ENCODE measurements at regions not wholly inside any gene's neighbourhood (a gene's known extent, or its start where the extent isn't known, plus 50 kb on each side); places are given as distances from the start of the nearest gene placed in this dataset.

GRCh38 chr3:56902468-56903160 lies 100.9 kb upstream of the ARHGEF3 start:
- no peaks in the 10 kb centered on the region for H3K27me3 ChIP-seq
- H3K4me1 ChIP-seq = peaks cover 0 to 32% (median 0%) of the 10 kb centered on the region in 9 donors
- TF ChIP-seq, protein P1, sequence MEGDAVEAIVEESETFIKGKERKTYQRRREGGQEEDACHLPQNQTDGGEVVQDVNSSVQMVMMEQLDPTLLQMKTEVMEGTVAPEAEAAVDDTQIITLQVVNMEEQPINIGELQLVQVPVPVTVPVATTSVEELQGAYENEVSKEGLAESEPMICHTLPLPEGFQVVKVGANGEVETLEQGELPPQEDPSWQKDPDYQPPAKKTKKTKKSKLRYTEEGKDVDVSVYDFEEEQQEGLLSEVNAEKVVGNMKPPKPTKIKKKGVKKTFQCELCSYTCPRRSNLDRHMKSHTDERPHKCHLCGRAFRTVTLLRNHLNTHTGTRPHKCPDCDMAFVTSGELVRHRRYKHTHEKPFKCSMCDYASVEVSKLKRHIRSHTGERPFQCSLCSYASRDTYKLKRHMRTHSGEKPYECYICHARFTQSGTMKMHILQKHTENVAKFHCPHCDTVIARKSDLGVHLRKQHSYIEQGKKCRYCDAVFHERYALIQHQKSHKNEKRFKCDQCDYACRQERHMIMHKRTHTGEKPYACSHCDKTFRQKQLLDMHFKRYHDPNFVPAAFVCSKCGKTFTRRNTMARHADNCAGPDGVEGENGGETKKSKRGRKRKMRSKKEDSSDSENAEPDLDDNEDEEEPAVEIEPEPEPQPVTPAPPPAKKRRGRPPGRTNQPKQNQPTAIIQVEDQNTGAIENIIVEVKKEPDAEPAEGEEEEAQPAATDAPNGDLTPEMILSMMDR (IDR thresholded peaks at IDR 0.05) = no peak
- H3K36me3 ChIP-seq = no peaks in the 10 kb centered on the region
- H3K9me3 ChIP-seq = no peaks in the 10 kb centered on the region
- WGBS, 2 donors = 96 to 99% methylated on average over 3 of the region's 3 CpGs
- no peak overlapping the region for H3K27ac ChIP-seq
- intact Hi-C loops (cut with DNase I) = no loop called here
- no peak for DNase-seq
- H3K4me3 ChIP-seq = no peak overlapping the region
- ATAC-seq = no peak

DNA sequence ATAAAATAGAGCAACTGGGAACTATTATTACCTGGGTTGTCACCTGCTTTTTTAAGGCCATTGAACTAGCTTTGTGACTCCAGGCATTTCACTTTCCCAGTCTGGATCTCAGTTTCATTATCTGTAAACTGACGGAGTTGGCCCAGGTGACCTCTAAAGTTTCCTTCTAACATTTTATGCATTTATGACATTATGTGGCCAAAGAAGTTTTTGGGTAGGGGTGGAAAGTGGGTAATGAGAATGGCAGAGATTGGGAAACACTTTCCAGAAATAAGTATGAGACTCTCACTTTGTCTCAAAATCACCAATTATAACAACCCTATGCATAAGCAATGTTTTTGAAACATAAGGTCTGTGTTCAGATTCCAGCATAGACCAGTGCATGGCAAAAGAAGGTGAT lies 99.1 kb upstream of the ARHGEF3 start:
- Histone ChIP-seq H3K36me3 (no peaks in the 10 kb centered on the region), H3K27me3 (no peaks in the 10 kb centered on the region), H3K4me1 (peaks cover 0 to 32% (median 0%) of the 10 kb centered on the region in 9 donors), H3K4me3 (no peak overlapping the region), H3K27ac (peak overlapping the region in 1 of 10 donors; percentile 71), H3K9me3 (no peaks in the 10 kb centered on the region)
- DNase-seq = no peak
- 0% methylated on average over 1 of the region's 1 CpG for WGBS, 2 donors
- intact Hi-C loops (cut with DNase I) = no loop called here
- no peak for ATAC-seq
- TF ChIP-seq, protein P1 (IDR thresholded peaks at IDR 0.05) = no peak

- peaks cover 0 to 28% (median 0%) of the 10 kb centered on the region in 9 donors for H3K4me1 ChIP-seq
- ATAC-seq (peak in 5 of 8 donors; percentile 48 to 73 (median 64)), DNase-seq (no peak)
- WGBS, 2 donors = 48 to 70% methylated on average over 6 of the region's 6 CpGs
- no peak overlapping the region for H3K4me3 ChIP-seq
- TF ChIP-seq, protein P1 (IDR thresholded peaks at IDR 0.05) = no peak
- intact Hi-C loops (cut with DNase I) = no loop called here
- H3K9me3 ChIP-seq = no peaks in the 10 kb centered on the region
- no peaks in the 10 kb centered on the region for H3K27me3 ChIP-seq
- peak overlapping the region in 6 of 10 donors; percentile 21 to 71 (median 36) for H3K27ac ChIP-seq
- no peaks in the 10 kb centered on the region for H3K36me3 ChIP-seq
These were observed 98.1 kb upstream of the ARHGEF3 start for GRCh38 chr3:56899851-56900250.

- Histone ChIP-seq H3K4me1 (peaks cover 0 to 23% (median 0%) of the 10 kb centered on the region in 9 donors), H3K9me3 (no peaks in the 10 kb centered on the region), H3K4me3 (no peak overlapping the region), H3K27ac (peak overlapping the region in 4 of 10 donors; percentile 21 to 71 (median 50)), H3K27me3 (no peaks in the 10 kb centered on the region), H3K36me3 (no peaks in the 10 kb centered on the region)
- TF ChIP-seq, protein P1 (IDR thresholded peaks at IDR 0.05) = no peak
- intact Hi-C loops (cut with DNase I) = no loop called here
- no peak for DNase-seq
- ATAC-seq = no peak
- WGBS, 2 donors = 82 to 85% methylated on average over 6 of the region's 6 CpGs
These were observed 97.3 kb upstream of the ARHGEF3 start for GRCh38 chr3:56899078-56899477.
